ENCODE measurements at regions not wholly inside any gene's neighbourhood (a gene's known extent, or its start where the extent isn't known, plus 50 kb on each side); places are given as distances from the start of the nearest gene placed in this dataset.
"Not testable (repeated sequence)": the region's sequence is repeated elsewhere in the genome, so short reads cannot be mapped to it uniquely, and the experiment has no call there.

DNA sequence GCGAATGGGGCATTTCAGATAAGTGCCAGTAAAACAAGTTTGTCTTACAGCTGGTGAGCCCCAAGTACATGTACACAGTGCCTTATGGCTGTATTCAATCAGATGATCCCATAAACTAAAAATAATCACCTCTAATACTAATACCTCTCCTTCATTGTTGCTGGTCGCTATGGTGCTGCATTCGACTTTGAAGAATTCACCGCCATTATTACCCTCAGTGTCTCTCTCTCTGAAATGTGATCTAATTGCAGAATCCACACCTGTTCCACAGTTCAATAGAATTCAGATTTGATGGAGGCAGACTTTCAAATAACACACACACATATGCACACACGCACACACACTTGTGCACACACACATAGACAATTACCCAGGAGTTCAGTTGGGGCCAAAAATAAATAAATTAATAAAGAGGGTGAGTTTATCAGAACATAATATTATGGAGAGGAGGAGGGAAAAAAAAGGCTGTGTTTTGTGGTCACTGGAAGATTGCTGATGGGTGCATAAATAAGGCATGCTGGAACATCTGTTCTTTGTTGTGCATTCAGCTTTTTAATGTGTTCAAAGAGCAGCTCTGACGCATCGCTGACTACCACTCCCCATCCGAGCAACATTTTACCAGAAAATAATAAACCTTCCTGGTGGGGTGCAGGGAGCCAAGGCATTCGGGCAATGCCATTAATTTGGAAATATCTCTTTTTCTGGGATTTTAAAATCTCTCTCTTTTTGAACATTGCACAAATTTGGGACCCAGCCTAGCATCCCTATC, 235.7 kb downstream of the SATB1 start:
- DNase-seq (ENCODE audit: low read depth), result no peak

DNA sequence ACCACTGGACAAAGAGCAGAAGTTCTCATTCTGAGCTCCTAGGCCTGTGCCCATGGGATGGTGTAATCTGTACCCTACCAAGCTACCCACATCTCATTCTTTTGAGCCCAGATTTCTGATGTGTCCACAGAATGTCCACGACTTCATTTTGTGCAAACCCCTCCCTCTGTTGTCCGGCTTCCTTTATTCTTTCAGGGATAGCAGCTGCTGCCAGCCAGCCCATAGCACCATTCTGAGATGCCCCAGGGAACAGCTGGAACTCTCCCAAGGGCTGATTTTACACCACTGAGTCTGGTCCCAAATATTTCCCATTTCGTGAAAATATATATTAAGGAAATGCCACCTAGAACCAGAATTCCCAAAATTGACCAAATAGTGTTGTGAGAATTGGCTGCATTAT, 236.6 kb downstream of the SATB1 start:
- DNase-seq (ENCODE audit: low read depth), result no peak

DNA sequence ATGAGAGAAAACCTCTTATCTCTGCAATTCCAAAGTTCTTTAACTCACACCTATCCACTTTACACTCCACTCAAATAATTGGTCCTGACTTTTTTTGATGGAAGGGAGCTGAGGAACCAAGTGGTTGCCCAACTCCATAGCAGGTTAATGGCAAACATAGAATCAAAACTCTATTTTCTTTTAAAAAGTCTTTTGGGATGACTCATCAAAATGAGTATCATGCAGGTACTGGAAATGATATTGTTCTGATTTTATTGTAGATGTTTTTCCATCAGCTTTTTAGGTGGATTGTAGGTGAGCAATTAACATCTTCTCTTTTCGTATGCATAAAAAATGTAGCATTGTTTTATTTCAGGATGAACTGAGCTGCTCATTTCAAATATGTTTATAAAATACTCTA, 239.5 kb downstream of the SATB1 start:
- no peak for DNase-seq (ENCODE audit: low read depth)

DNA sequence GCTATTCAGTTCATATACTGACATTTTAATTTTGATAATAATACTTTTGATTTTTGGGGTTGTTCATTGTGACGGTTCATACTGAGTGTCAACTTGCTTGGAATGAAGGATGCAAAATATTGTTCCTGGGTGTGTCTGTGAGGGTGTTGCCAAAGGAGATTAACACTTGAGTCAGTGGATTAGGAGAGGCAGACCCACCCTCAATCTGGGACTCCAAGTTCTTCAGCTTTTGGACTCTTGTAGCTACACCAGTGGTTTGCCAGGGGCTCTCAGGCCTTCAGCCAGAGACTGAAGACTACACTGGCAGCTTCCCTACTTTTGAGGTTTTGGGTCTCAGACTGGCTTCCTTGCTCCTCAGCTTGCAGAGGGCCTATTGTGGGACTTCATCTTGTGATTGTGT, 242.2 kb downstream of the SATB1 start:
- DNase-seq (ENCODE audit: low read depth), result not testable (repeated sequence)

DNA sequence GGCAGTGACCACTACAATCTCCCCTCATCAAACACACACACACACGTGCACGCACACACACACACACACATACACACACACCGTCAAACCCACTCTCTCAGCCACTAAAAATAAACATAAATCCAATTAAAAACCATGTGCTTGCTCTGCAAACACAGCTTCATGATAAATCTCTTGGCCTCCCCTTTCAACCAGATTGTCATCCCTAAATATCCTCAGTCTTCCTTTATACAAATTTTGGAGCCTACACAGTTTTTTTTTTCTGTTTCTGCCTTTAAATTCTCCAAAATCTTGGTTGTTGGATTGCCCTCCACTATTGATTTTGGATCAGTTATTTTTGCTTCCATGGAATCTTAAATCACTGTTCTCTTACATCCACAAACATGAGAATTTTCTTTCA, 245.6 kb downstream of the SATB1 start:
- DNase-seq (ENCODE audit: low read depth), result no peak

DNA sequence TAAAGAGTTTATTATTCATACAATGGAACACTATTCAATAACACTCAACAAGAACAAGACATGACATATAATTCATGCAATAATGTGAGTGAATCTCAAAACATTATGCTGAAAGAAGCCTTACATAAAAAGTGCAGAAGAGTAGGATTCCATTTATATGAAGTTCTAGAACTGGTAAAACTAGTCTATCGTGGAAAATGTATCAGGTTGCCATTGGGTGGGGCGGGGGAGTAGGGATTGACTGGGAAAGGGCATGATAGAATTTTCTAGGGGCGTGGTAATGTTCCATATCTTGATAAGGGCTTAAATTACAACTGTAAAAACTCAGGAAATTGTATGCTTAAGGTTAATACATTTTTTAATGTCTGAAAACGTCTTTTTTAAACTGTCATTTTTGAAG, 247.9 kb downstream of the SATB1 start:
- no peak for DNase-seq (ENCODE audit: low read depth)

DNA sequence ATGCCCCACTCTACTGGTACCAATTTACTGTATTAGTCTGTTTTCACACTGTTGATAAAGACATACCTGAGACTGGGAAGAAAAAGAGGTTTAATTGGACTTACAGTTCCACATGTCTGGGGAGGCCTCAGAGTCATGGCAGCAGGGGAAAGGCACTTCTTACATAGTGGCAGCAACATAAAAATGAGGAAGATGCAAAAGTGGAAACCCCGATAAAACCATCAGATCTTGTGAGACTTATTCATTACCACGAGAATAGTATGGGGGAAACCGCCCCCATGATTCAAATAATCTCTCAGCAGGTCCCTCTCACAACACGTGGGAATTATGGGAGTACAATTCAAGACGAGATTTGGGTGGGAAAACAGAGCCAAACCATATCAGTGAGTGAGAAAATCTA, 251.2 kb downstream of the SATB1 start:
- DNase-seq (ENCODE audit: low read depth), result not testable (repeated sequence)

DNA sequence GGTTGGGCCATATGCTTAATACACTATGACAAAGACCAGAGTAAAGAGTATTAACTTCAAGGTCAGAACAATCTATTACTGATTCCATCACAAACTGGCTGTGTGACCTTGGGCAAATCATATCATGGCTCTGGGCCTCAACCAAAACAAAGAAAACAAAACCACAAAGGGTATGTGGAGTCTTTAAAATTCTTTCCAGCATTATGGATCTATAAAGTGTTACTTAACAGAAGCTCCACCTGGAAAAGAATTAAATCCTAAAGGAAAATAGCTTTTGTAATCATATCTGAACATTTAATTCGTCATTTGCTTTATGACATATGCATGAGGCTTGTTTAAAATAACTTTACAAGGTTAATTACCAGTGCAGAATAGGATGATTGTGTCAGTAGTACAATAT, 265.5 kb downstream of the SATB1 start:
- no peak for DNase-seq (ENCODE audit: low read depth)

DNA sequence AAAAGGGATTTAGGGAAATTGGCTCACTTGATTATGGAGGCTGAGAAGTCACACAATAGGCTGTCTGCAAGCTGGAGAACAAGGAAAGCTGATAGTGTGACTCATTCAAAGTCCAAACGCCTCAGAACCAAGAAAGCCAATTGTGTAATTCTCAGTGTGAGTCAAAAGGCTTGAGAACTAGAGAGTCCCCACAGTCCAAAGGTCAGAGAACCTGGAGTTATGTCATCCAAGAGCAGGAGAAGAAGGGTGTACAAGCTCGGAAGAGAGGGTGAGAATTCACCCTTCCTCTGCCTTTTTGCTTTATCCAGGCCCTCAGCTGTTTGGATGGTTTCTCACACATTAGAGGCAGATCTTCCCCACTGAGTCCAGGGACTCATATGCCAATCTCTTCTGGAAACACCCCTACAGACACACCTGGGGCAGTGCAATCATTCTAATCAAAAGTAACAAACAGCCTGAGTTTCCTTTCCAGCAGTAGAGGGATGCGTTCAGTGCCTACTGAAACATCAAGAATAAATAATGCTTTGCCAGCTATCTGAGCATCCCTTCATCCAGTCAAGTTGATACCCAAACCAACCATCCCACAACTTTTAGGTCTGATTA, 271.5 kb downstream of the SATB1 start:
- no peak for DNase-seq (ENCODE audit: low read depth)

DNA sequence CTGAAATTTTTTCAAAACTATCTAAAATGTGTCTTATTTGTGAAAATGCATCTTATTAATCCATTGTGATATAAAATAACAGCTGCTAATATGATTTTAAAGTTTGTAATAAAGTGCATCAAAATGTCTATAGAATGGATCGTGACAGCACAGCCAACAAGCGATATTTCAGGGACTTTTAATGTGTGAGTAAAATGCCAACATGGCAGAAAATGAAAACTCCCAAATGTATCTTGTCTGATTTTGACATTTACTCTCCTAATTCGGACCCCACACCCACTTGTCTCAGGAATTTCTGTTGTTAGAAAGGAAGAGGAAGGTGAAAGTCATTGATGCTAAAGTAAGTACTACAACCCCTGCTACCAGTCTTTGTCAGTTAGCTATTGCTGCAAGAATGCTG, 273.9 kb downstream of the SATB1 start:
- DNase-seq (ENCODE audit: low read depth), result no peak

DNA sequence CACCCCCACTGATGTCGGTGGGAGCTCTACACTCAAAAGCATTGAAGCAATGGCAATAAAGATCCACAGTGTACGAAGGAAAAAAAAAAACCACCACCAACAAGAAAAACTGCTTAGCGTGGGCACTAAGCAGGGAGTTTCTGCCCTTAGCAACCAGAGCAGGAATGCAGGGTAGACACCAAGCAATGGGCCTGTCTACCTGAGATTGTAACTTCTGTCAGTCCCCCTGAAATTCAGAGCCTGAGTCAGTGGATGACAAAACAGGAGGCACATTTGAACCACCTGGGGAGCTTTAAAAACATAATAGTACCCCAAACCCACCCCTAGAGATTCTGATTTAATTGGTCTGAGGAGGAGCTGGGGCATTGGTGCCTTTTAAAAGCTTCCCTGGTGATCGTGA, 275.2 kb downstream of the SATB1 start:
- DNase-seq (ENCODE audit: low read depth), result no peak

DNA sequence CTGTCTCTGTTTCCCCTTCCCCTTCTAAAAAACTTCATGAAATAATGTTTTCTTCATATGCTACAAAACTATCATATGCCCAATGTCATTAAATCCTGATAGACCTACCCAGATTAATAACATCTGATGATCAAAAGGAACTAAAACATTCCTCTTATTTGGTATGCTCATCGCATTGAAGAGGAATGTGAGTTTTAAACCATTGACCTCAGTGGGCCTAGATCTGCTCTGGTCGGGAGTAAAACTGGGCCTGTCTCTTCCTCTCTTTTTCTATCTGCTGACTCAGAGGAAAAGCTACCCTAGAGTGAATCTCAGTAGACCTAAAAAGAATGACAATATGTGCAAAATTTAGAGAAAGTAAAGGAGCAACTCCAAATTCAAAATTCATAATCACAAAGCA, 275.8 kb downstream of the SATB1 start:
- no peak for DNase-seq (ENCODE audit: low read depth)

DNA sequence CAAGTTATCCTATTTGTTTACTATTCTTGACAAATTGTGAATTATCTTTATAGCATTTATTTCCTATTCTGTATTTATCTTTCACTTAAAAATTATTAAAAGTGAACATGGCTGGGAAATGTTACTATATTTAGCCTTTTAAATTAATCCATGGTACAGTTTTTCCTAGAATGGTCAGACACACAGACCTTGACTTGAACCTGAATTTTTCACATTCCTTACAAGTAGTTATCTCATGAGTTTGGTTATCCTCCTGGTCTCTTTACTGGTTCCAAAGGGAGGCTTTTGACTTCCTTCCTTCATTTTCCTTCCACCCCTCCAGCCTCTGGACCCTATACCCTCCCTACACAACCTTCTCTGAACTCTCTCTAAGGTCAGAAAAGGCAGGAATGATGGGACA, 280.6 kb downstream of the SATB1 start:
- DNase-seq (ENCODE audit: low read depth), result no peak

DNA sequence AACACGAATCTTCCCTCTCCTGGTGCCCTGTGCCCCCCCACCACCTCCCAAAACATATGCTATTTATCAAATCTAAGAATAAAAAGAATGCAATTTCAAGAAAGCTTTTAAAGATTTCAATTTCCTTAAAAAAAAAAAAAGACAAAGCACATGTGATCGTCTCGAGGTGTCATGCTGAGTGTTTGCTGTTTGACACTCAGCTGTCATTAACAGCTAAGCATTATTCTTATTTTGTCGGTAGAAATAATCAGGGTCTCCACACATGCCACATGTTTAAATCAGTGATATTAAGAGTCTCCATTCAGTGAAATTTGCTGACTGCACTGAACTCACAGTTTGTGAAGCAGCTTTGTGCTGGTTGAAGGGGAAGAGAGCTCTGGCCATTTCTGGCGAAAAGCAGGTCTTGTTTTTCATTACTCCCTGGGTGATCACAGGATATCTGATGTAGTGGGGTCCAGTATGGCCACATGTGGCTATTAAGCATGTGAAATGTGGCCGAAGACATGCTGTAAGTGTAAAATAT, 281.8 kb downstream of the SATB1 start:
- no peak for DNase-seq (ENCODE audit: low read depth)

DNA sequence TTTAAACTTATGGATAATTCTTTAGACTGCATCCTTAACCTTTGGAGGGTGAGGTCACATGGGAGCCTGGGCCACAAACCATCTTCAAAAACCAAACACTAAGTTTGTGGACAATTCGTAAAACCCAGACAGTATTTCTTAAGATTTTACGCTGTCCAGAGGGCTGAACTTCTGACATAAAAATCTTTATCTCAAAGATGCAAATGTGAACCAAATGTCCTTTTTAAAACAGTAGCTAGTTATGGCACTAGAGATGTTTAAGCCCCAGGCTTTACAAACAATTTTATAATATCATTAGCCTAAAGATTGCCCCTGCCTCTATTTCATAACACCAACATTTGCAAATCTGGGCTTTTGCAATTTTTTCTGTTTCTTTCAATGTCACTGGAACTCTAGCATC, 287.2 kb downstream of the SATB1 start:
- no peak for DNase-seq (ENCODE audit: low read depth)

DNA sequence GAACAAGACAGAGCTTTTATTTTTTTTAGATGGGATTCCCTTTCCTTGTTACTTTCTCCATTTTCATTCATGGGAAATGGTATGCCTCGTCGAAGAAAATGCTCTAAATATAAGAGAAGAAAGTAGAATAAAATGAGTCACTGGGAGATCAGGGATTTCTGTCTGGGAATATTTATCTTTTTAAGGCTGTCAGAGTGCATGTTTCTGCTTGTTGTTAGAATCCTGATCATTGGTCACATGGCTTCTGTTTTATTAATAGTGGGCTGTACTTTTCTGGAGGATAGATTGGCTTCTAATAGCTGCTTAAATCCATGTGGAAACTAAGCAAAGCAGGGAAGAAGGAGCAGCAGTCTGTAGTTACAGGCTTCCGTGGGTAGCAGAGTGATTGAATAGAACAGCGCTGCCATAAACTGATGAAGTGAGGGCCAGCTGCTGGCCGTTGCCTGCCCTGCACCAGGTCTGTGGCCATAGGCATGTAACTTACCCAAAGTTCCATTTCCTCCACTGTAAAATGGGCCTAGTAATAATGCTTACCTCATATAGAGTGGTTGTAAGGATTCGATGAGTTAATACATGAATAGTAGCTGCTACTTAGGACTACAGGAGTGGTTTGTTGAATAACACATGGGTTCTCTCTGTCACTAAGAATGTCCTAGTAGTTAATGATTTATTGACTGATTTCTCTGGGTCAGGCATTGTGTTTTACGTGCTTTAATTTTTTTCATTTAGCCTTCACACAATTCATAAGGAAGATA, 289.9 kb downstream of the SATB1 start:
- no peak for DNase-seq (ENCODE audit: low read depth)

DNA sequence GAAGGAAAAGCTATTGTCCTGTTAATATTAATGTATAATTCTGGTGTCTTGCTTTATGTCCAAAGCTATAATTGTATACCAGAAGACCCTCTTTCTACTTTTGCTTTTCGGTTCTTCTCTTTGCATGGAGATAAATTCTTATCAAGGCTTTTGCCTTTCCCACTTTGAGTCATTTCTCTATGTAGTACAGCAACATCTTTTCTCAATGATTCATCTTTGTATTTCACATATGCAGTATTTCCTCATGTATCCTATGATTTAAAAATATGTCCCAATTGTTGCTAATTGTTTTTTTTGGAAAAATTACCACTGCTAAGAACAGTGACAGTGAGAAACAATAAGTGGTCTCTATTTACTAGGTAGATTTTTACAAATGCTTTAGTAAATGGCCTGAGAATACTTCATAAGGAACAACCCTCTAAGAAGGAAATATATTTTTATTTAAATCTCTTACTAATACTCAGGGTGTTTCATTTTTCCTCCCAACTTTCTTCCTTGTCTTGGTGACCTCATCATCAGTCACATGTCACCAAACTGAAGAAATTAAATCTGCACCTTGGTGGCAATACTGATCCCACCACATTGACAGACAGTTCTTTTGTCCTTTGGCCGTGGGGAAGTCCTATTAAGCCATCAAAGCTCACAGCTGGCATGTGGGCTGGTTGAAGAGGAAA, 290.6 kb downstream of the SATB1 start:
- no peak for DNase-seq (ENCODE audit: low read depth)

DNA sequence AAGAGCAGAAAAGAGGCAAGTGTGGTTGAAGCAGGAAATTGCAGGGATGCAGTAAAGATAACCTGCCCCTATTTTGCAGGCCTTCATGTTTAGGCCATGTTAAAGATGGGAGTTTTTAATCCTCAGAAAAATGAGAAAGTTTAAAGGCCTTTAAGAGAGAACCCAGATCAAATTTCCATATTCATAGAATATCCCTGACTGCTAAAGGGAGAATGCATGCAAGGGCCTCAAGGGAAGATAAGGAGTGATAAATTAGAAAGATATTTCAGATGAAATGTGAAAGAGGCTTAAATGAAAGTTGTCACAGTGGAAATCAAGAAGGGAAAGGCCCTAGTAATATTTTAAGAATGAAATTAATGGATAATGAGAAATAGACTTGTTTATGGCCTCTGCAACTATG, 292.1 kb downstream of the SATB1 start:
- DNase-seq (ENCODE audit: low read depth), result no peak

DNA sequence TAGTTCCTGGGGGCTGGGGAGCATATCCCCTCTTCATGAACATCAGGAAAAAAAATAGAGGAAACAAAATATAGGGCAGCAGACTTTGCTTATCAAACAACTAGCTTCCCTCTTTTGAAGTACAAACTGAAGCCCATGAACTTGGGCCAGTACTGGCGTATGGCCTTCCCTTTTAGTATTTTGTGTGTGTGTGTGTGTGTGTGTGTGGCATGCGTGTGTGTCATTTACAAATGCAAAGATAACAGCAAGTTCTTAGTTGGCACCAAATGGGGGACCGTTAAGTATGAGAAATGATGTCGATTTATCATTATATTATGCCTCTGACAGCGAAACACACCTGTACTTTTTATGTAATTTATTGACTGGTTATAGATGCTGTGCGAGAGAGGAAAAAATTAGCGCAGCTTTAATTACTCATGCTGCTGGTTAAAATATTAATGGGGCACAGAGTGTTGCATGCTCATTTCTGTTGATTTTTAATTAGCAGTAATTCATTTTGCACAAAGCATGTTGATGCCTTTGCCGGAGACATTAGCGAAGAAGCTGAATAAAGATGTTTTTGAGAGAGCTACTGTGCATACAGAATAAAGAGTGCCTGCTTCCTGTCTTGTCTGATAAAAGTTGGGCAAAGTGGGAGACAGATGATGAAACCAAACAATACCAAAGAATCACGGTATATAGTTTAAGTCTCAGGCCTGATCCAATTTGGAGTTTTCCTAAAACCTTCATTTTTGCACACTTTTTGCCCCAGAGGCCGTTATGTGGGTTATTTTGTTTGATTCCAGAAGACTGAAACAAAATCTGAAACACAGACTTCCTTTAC, 297.1 kb downstream of the SATB1 start:
- DNase-seq (ENCODE audit: low read depth), result no peak

DNA sequence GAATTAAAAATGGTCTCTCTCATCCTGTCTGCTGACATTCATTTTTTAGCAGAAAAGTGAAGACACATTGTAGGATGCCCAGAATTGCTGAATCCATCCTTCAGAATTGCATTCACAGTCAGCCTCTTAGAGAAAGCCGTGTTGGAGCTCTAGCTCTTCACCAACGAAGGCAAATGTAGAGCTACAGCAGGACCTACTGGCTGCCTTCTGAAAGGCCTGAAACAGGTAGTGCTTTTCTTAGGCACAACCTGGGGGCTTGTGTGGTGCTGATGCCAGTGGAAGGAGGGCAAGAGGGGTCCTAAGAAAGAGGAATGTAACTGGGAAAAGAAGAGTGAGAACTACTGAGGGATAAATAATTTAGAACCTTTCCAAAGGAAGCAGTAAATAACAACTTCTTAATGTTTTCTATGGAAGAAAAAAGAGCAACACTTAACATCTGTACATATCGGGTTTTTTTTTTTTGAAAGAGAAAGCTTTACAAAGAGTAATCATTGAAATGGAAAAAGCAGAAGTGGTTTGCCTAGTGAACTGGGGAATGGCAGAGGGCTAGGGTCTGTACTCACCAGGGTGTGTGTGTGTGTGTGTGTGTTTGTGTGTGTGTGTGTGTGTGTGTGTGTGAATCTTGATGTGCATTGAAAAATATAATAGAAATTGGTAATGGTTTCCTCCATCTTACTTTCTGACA, 297.8 kb downstream of the SATB1 start:
- no peak for DNase-seq (ENCODE audit: low read depth)

DNA sequence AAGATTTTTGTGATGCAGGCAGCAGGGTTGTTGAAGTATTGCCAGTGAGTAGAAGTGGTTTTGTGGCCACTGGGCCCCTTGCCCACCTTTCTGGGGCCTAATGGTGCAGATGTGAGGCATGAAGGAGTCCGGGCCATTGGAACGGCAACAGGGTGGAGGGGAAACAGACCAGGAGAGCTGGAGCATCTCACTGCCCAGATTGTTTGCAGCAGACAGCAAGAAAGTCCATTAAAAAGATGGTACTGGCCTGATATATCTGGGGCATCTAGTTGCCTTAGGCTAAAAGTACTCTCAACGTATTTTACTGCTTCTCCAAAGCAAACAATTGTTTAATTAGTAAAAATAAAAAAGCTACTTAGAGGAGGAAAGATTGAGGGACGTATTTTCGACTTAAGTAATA, 298.4 kb downstream of the SATB1 start:
- no peak for DNase-seq (ENCODE audit: low read depth)

Data from HS-27A (cell line).